ENCODE measurements at regions not wholly inside any gene's neighbourhood (a gene's known extent, or its start where the extent isn't known, plus 50 kb on each side); places are given as distances from the start of the nearest gene placed in this dataset.

DNA sequence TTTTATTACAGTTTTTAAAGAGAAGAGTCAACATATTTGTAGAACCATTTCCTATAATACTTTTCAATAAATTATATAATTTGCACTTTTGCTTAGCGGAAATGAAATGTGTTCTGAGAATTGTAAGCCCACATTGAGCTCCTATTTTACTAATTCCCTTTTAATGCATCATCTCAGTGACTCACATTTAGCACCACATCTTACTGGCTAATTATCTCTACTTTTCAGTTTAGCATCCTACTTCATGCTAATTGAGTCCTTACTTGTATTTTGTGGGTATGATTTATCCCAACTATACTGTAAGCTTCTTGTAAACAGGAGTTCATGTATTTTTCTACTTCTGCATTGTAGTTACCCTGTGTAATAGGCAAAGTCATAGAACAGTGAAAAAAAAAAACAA is 67.5 kb downstream of the TMX1 start:
- no peak for DNase-seq (ENCODE audit: low read depth in 2 of 2)

DNA sequence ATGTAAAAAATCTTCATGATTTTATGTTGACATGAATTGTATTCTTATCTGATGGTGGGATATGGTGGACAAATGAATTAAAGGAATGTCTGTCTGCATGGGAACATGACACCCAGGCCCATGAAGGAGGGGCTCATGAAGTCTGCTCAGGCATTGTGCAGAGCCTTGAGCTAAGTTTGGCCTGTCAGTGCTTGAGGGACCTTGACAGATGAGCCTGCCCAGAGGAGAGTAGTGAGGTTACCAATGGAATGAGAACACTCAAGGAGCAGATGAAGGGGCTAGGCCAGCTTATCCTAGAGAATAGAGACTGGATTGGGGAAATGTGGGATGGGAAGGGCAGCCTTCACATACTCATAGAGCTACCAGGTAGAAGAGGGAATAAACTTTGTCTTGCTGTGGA is 68.8 kb downstream of the TMX1 start:
- DNase-seq (ENCODE audit: low read depth in 2 of 2): no peak

DNA sequence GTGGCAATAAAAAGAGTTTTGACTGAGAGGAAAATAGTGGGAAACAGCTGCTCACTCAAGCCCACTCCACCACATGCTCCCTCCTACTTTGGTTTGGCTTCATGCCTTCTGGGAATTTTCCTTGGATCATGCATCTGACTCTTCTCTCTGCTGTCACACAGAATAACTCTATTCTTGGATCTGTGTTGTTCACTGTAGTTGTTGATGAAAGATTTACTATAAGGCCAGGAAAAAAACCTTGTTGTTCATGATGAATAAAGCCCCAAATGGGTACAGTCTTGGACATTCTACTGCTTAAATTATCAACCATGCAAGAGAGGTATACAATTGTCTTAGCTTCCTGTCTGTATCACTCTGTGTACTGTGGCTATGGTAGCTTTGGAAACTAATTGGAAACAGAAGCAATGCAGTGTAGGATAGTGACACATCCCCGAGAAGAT is 70.5 kb downstream of the TMX1 start:
- no peak for DNase-seq (ENCODE audit: low read depth in 2 of 2)

DNA sequence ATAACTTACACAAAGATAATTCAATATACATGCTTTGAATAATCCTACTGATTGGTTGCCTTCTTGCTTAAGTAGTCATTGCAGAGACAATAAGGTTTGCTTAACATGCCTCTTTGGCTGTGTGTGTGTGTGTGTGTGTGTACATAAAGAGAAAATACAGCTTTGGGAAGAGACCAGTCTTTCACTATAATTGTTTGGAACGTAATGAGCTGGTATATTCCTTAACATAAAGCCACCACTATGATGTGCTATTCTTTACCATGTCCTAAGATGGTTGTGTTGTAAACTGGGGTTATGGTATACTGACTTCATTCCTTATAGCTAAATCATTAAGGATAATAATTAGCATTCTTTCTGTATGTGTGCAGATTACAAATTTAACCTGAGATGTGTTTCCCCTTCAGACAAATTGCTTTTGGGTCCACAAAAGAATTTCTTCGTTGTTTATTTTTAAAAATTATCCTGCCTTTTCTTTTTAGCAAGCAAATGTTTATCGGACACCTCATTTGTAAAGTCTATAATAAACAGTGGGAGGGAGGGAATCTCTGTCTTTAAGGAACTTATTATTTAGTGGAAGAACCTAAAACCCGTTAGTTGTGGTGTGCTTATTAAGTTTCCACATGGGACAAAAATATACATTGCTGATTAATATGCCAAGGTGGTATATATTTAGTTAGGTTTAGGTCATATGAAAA is 74.4 kb downstream of the TMX1 start:
- no peak for DNase-seq (ENCODE audit: low read depth in 2 of 2)

DNA sequence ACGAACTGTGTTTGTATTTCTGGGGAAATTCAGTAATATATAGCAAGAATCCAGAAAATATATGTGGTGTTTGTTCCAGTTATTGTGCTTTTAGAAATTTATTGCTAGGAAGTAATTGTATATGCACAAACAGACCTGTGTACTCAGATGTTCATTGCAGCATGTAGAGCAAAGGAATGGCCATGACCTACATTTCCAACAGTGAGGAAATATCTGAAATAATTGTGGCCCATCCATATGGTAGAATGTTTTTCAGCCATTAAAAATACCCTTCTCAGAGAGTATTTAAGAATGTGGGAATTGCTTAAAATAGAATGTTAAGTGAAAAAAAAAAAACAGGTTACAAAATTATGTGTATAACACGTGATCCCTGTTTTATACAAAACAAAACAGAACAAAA is 77.3 kb downstream of the TMX1 start:
- DNase-seq (ENCODE audit: low read depth in 2 of 2): no peak

DNA sequence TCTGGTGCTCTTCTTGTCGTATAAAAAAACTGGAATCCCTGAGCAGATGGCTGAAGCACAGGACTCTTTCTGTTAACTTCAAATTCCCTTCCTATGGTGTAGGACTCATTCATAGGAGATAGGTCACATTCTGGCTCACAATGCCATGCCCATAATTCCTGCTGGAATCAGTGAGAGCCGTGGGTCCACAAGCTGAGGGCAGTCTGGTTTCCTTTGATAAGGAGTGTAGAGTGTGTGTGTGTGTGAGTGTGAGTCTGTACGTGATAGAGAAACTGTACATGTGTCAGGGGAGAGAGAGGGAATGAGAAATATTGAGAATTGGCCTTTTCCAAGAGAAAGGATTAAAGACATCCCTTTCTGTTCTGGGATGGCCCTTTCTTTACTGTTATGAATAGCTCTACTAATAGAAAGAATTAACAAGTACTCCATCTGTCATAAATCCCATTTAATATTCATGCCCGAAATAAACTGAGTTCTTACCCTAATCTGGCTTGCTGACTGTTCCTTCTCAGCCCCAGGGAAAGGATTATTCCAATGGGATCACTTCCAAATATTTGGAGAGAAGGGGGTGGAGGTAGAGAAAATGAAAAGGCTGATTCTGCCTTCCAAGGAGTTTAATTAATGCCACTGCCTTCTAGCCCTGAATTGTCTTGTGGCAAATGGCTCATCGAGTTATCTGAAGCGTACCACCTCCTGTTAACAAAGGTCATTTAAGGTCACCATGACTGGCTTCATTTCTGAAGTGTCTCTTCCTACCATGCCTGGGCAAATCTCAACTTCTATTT is 79.0 kb downstream of the TMX1 start:
- no peak for DNase-seq (ENCODE audit: low read depth in 2 of 2)

DNA sequence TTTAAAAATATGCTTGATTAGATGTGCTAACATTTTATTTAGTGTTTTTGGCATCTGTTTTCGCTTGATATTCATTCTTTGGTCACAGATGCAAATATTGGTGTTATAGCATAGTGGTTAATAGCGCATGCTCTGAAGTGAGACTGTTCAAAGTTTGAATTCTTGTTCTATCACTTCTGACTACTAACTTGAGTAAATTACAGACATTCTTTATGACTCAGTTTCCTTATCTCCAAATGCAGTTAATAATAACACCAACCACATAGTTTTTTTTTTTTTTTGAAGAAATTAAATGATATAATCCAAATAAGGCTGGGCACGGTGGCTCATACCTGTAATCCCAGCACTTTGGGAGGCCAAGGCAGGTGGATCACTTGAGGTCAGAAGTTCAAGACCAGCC is 81.0 kb downstream of the TMX1 start:
- no peak for DNase-seq (ENCODE audit: low read depth in 2 of 2)

DNA sequence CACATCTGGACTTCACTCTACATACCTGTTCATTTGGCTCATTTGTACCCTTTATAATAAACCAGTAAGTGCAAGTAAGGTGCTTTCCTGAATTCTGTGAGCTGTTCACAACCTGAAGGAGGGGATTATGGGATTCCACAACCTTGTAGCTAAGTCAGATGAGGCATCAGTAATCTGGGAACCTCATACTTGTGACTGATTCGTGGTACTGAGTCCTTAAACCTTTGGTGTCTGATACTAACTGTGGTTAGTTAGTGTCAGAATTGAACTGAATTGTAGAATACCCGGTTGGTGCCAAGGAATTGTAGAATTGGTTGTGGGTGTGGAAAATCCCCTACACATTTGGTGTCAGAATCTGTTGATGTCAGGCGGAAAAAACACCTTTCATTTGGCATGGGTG is 83.4 kb downstream of the TMX1 start:
- no peak for DNase-seq (ENCODE audit: low read depth in 2 of 2)

DNA sequence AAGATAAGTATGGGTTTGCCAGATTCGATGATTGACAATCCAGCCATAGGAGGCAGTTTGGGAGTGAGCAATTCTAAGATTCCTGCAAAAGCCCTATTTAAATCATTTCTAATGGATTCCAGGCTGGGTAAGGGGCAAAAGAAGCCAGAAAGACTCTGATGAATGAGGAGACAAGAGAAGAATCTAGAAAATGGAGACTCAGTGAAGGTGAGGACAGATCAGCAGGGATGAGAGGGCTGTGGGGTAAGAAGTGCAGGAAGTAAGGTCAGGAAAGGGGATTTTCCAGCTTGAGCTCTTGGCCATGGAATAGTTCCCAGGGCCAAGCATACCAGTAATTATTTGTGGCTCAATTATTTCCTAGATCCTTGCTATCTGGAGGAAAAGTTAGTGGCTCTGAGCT is 87.3 kb downstream of the TMX1 start:
- DNase-seq (ENCODE audit: low read depth in 2 of 2): no peak

DNA sequence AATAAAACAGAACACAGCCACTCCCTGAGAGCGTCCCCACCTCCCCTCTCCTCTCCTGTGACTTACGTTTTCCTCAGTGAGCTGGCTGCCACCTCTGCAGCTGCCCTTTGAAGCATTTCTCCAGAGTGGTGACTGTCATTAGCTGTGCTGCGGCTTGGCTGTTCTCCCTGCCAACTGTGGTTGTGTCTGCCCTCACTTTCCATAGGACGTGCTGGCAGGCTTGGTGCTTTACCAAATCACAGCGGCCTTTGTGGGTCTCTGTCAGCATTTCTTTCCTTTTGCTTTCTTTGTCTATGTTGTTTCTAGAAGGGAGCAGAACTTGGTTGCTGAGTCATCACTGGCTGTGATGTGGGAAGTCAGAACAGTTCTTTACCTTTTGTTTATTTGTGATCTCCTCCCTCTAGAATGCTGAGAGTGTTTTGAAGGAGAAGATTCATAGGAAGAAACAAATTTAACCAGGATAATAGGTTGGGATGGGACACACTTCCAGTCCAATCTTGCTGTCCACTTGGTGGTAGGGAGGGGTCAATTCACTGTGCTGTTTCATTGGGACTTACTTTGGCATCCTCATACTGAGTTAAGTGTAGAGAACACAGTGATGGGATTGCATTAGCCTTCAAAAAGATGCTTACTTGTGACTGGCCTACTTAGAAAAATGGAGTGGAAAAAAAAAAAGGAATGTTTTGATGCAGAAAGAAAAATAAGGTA is 88.2 kb downstream of the TMX1 start:
- peak; percentile 20 to 29 for DNase-seq (ENCODE audit: low read depth in 2 of 2)

DNA sequence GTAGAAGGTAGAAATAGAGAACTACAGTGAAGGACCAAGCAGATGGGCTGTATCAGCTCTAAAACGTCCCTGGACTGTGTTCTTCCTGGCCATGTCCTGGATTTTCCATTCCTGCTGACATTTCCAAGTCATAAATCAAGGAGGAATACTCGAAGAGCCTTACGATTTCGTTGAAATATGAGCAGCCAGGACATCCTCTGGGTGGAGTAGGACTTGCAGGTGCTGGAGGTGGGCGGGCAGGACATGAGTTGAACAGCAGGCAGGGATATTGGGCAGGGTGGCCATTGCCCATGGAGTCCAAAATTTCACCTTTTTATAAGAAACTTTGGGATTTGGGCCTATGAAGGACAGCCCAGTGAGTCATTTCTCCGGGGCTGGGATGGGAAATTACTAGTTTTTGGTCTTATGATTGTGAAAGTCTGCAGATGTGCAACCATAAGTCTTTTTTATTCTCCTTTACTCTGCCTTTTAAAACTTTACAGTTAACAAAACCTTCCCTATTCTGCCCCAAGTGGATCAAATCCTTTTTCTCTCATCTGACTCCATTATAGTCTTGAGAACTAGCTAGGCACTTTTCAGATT is 88.8 kb downstream of the TMX1 start:
- DNase-seq (ENCODE audit: low read depth in 2 of 2): no peak

DNA sequence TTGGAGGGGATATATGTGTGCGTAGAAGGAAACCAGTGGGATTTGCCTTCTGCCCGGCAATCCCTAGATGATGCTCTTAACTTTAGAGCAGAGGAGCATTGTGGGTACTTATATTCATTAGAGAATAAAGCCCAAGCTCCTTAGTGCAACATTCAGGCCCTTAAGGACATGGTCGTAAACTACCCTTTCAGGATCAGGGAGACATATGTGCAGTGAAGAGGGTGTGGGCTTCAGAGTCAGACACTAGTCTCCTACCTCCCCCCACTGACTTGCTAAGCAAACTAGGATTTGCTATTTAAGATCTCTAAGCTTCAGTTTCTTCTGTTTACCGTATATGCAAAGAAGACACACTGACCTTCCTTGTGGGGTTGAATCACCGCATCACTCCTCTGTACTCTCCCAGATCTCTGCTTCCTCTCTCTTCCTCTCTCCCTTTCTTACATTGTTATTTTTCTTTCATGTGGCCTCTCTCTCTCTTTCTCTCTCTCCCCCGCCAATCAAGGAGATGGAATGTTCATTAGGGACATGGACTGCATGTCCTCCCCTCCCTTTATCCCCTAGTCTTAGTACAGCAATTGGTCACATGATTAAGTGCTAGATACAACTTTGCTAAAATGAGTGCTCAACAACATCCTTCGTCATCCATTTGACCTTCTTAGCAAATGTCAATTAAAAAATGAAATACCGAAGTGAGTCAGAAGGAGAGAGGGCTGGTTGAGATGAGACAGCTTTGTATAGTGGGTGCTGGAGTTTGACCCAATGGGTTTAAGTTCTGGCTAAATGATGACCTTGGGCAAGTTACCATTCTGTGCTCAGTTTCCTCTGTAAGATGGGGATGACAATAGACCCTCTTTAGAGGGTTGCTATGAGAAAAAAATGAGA is 91.7 kb downstream of the TMX1 start:
- DNase-seq (ENCODE audit: low read depth in 2 of 2): no peak

DNA sequence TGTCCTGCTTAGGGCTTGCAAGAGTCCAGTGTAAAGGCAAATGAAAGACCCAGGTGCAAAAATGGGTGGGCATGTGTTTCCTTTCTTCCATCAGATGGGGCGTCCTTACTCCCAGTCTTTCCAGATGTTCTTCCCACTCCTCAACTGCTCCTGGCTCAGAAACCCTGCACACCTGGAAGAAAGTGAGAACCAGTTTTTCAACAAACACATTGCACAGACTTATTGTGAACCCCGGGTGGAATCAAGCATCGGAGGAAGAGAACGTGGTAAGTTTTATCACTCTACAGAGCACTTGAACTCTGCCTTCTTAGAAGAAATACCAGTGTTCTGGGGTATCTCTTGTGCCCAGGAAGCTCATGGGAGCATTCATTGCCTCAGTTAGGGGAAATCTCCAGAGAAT is 93.3 kb downstream of the TMX1 start:
- DNase-seq (ENCODE audit: low read depth in 2 of 2): no peak

DNA sequence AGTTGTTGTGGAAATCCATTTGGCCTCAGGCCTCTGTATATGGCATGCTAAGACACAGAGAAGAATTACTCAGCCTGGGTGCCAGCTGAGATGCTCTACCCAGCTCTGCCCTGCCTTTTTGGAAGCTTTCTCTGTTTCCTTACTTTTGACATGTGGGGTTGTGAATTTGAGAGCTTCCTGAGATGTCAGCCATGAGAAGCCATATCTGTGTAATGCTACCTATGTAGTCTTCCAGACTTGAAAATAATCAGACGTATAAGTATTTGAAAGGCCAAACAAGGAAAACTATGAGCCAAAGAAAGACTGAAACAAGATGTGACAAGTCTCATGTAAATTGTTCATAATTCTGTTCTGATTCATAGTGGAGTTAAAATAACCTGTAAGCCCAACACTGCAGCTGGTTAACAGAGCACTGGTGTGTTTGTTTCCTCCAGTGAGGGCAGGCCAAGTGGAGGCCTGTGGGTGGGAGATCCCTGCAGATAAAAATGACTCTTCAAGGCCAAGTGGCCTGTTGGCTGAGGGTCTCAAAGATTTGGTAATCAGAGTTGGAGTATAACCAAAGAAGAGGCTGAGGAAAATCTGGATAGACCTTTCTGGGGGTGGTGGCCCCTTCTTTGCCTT is 94.0 kb downstream of the TMX1 start:
- no peak for DNase-seq (ENCODE audit: low read depth in 2 of 2)

DNA sequence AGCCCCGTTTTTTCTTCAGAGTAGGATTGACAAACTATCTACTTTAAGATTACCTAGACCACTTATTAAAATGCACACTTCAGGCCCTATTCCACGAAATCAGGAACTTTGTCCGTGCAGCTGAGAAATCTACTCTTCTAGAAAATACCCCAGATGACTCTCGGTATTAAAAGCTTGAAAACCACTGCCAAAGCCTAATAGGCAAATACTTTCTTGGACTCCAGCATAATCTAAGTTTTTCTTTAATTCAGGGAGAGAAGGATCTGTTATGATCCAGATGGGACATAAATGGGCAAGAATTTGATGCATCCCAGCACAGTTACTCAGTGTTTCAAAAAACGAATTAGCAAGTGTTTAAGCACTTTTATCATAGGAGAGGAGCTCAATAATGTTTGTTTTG is 94.5 kb downstream of the TMX1 start:
- DNase-seq (ENCODE audit: low read depth in 2 of 2): no peak

DNA sequence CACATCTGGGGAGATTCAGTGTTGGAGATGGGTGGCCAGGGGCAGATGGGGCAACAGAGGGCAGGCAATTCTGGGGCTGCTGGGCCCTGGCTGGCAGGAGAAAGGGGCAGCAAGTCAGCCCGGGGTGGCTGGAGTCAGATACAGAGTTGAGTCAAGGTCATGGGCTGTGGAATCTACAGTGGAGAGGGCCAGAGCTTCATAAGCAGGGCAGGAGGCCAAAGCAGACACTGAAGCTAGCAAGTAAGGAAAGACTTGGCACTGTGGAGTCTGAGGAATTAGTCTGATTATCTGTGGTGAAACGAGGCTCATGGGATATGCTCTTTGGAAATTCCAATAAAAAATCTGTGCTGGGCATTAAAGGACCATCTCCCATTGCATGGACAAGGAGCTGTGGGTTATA is 95.5 kb downstream of the TMX1 start:
- no peak for DNase-seq (ENCODE audit: low read depth in 2 of 2)

DNA sequence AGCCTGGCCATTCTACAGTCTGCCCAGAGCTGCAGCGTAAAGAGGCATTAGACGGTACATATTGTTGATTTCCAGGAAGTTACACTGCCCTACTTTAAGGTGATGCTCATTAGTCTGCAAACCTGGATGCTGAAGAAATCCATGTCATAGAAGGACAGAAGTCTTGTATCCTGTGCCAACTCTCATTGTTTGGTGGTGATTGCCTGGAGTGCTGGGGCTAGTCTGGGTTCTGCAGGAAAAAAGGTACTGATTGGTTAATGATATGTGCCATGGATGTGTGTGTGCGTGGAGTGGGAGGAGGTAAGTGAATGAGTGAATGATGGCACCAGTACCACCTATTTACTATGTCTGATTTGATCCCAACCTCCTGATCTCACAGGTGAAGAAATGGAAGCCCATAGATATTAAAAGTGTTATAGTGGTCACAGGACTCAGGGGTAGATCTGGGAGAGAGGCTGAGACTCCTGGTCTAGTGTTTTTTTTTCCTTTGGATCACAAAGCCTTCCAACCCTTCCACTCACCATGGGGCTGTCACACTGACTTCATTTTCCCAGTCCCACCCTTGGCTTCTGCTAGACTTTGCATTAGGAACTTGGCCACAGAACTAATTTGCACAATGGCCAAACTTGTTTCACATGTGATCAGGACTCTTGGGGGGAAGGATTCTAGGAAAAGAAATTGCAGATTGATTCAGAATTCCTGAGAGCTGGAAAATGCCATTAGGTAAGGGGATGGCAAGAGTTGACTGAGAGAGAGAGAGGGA is 96.1 kb downstream of the TMX1 start:
- no peak for DNase-seq (ENCODE audit: low read depth in 2 of 2)

DNA sequence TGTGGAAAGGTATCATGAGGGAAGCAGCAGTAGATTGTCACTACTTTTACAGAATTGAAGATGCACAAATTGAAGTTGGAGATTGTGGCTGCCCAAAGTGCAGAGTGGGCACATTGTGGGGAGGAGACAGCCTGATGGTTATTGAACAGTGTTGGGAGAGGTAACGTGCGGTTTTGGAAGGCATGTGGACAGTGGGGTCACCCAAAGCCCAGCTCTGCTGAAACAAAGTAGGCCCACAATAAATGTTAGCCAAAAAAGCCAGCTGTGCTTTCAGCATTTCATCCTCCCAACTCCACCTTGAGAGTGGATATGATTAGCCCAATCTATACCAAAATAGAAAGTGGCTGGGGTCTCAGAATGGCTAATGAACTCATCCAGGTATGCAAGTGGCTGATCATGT is 96.7 kb downstream of the TMX1 start:
- DNase-seq (ENCODE audit: low read depth in 2 of 2): no peak

DNA sequence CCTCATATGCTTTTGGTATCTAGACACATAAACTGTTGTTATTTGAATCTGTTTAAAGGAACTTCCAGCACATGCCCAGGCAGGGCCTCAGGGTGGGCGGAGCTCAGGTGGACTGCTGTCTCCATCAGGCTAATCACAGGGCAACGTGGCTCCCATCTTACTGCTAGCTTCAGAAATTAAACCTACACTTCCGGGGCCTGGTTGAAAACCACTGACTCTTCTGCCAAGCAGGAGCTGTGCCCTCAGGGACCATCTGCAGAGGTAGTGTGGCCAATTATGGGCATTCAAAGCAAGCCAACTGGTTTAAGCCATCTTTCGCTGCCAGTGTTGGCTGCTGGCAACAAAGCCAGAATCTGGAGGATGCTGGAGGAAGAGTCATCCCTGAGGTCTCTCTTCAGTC is 97.5 kb downstream of the TMX1 start:
- no peak for DNase-seq (ENCODE audit: low read depth in 2 of 2)

DNA sequence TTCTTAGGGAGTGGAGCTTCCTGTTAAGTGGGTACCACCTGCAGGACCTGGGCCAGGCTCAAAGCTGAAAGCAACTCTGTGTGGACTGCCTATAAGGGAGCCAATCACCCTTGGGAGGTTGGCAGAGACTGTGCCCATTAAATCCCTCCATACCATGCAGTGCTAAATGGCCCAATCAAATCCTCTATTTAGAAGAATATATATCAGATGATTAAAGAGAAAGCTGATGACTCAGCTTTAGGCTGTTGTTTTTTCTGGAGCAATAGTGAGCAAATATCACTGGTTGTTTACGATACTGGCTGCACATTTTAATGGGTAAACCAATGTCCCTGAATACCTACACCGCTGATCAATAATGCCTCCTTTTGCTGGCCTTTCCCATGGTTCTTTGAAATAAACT is 101.3 kb downstream of the TMX1 start:
- DNase-seq (ENCODE audit: low read depth in 2 of 2): no peak
